ENCODE measurements at regions not wholly inside any gene's neighbourhood (a gene's known extent, or its start where the extent isn't known, plus 50 kb on each side); places are given as distances from the start of the nearest gene placed in this dataset.

GRCh38 chr5:56514245-56514644, 281.1 kb upstream of the ANKRD55 start:
- TF ChIP-seq CTCF (conservative IDR thresholded peaks at IDR 0.05): no peak
- H3K27ac ChIP-seq: no peak overlapping the region

- H3K27ac ChIP-seq: no peak overlapping the region
- TF ChIP-seq CTCF (conservative IDR thresholded peaks at IDR 0.05): no peak
Observed at GRCh38 chr5:56513141-56513540, 280.0 kb upstream of the ANKRD55 start.

DNA sequence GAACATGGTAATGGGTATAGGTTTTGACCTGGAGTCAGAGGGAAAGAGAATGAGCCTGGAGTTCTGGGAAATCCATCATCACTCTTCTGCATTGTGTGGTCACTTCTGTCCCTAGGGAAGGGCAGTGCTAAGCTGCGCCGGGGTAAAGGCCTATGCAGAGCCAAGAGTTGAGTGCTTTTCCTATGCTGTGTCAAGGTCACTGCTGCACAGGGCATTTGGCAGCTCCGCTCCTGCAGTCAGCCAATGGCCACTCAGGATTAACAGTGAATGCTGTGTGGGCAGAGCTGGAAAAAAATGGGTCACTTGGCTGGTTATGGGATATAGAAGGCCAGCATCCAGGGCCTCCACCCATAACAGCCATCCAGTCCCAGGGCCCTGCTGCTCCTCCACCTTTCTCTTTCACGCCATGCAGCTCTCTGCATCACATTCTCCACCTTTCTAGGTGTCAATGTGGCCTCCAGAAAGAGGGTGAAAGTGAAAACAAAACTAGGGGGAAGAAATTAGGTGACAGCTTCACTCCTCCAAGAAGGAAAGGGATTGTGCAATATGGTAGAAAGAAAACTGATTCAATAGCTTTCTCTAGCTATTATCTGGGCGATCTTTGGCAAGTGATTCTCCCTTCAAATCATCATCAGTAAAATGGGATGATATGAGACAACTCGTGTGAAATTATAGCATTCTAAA, 279.3 kb upstream of the ANKRD55 start:
- no peak for TF ChIP-seq CTCF (conservative IDR thresholded peaks at IDR 0.05)
- H3K27ac ChIP-seq: no peak overlapping the region

DNA sequence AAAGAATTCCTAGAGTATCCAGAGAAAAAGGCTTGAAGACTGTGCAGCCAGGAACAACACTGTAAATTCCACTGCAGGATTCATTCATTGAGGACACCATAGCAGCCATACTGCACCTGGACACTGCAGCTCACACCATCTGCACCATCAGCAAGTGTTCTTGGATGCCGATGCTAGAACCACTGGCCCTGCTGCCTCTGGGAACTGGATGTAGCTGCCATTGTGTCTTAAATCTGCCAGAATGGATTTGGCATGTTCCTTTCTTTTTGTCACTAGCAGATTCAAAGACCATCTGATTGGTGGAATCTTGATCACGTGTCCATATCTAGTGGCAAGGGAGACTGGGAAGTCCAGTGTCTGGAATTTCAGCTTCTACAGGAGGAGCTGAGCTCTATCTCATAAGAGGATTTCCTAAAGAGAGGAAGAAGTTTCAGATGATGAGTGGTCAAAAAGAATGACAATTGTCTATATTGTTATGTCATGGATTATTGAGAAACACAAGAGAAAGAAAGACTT, 278.3 kb upstream of the ANKRD55 start:
- no peak for TF ChIP-seq CTCF (conservative IDR thresholded peaks at IDR 0.05)
- no peak overlapping the region for H3K27ac ChIP-seq

DNA sequence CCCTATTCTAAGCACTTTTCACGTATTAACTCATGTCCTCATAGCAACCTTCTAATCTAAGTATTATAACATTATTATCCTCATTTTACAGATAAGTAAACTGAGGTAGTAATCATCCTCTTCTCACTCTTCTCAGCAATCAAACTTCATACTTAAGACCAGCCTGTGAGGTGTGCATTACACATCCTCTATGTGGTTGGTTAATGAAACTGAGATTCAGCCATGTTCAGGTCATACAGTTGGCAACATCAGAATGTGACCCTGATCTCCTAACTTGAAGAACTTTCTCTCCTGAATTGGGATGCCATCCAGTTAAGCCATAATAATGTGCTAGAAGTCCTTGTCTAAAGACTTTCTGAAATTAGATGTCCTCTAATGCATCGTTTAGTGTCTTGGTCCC, 275.1 kb upstream of the ANKRD55 start:
- H3K27ac ChIP-seq: no peak overlapping the region
- no peak for TF ChIP-seq CTCF (conservative IDR thresholded peaks at IDR 0.05)

DNA sequence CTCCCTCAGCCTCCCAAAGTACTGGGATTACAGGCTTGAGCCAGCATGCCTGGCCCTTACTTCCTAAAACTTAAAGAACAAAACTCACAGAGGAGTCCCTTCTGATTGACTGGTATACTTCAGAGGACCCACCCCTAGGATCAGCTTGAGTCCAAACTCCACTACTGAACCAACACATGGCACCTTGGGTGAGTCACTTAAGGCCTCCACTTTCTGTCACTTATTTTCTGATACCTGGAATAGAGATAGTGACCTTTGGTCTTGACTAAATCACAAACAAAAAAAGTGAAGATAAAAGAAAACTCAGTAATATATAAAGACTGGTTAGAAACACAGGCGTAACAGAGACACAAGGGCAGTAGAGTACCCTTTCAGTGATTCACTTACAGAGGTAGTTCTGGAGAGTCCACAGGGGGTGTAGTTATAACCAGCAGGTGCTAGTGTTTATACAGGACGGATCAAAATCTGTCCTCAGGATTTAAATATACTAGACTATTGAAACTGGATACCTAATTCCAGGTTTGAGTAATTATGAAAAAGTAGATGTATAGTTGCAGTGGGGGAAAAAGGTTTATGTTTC, 274.3 kb upstream of the ANKRD55 start:
- TF ChIP-seq CTCF (conservative IDR thresholded peaks at IDR 0.05): no peak

DNA sequence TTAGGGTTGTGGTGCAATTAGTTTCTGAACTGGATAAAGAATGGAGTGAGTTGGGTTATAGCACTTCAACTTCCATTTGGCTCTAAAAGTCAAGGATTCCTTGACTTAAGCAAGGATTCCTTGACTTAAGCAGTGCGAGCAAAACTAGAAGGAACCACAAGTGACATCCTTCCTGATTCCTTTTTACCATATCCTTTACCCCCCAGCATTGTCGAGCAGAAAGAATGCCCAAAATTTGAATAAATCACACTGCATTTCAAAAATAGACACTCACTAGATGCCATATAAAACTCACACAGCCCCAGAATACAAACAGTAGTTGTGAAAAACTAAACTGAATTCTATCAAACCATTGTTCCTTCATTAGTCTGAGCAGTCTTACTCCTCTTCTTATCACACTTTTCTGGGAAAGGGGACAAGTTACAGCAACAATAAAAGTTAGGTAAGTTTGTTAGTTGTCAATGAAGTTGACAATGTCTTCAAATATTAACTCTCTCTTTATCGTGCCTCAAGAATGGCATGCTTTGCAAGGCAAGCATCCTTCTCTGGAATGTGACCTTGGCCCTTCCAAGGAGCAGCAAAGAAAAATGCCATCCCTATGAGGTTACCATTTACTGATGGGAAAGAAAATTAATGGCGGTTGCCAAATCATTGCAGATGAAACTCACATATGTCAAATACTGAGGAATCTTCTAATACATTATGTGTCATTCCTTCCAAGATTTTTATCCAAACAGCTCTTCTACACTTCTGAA, 273.3 kb upstream of the ANKRD55 start:
- TF ChIP-seq CTCF (conservative IDR thresholded peaks at IDR 0.05): no peak
- no peak overlapping the region for H3K27ac ChIP-seq

More for the DNA sequence above, 274.3 kb upstream of the ANKRD55 start:
- H3K27ac ChIP-seq: no peak overlapping the region
